ENCODE measurements at regions not wholly inside any gene's neighbourhood (a gene's known extent, or its start where the extent isn't known, plus 50 kb on each side); places are given as distances from the start of the nearest gene placed in this dataset.
A peak's percentile ranks its signal among the peaks of the same experiment; 100 is the strongest.
"Not testable (repeated sequence)": the region's sequence is repeated elsewhere in the genome, so short reads cannot be mapped to it uniquely, and the experiment has no call there.

DNA sequence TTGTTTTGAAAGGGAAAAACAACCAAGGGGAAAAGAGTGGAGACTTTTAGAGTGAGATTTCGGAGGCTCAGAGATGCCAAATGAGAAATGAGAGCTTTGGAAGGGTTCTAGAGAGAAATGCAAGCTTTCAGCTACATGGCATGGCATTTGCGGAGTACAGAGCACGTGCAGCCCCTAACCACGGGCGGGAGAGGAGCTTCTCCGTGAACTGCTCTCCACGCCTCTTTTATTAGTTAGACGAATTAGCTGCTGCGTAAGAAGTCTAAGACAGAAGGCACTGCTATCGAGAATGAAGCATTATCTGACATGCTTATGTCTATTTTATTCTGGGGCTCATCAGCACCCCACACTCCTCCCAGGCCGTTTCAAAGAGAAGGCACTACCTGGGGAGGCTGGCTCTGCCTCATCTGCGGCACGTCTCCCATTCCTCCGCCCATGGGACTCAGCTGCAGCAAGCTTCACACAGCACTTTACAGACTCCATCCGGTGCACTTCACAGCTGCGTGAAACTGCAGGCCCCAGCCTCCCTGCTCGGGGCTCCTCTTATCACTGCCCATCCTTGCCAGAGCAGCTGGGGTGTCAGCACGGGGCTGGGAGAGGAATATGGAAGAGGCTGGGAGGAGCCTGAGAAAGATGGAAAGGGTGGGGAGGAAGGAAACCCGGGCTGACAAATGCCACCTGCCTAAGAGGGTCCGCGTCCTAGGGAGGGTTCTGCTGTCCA lies 207.3 kb upstream of the APCDD1 start:
- no peak for DNase-seq (ENCODE audit: low read depth in 2 of 2)

DNA sequence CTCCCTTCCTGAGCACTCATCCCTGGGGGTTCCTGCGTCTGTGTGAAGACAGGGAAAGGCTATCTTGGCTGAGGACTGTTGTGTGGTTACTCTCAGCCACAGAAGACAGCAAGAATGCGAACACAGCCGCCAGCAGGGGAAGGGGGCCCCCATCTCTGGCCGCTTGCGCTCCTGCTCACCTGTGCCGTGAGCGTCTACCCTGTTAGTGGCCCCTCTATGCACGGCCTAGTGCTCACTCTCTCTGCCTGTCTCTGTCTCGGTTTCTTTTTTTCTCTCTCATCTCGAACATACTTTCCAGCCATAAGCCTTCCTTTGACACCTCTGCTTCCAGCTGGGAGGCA lies 206.7 kb upstream of the APCDD1 start:
- DNase-seq (ENCODE audit: low read depth in 2 of 2): no peak

DNA sequence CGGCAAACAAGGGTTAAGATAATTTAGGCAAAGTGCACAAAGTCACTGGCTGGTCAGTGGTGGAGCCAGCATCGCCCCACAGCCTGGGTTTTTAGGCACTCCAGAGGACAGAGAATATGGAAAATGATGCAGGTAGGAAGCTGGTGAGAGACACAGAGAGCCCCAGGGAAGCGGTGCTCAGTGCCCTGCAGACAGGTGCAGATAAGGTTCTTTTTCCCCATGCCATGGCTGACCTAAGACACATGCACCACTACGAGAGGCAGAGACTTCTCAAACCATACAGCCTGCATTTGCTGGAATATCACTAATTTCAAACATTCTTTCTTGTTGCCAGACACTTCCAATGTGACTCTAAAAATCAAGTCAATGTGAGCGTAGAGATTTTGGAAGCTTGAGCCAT lies 205.7 kb upstream of the APCDD1 start:
- no peak for DNase-seq (ENCODE audit: low read depth in 2 of 2)

- no peak for DNase-seq (ENCODE audit: low read depth in 2 of 2)
Measured at GRCh38 chr18:10249270-10249669, 205.2 kb upstream of the APCDD1 start.

DNA sequence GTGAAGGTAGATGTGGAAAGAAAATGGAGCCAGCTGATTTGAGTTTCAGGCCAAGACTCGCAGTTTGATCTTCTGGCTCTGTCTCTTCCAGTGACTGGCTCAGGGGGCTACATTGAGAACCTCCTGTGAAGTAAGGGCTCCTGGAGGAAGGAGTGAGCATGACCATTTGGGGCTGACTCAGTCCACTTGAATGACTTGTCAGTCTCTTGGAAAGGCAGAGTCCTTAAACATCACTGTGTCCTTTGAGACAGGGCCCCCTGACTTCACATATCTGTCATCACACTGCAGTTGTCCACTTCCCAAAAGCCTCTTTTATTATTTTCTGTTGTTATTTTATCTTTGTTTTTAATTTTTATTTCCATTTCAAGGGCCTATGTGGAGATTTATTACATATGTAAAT lies 204.6 kb upstream of the APCDD1 start:
- DNase-seq (ENCODE audit: low read depth in 2 of 2): no peak

DNA sequence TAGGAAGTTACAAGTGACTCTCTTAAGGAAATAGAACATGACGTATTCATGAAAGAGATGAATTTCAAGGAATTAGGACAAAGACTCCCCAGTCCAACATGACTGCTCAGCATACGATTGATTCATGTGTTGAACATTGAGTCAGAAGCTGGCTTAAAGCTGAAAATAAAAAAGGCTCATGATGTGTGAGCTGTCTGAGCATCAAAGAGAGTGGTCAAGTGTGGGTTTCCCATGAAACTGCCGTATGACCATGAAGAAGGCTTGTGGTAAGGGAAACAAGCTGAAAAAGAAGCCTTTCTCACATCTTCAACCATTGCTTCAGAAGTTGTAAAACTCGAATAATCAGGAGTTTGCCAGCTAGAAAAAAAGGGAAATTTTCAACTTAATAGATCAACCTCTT lies 201.9 kb upstream of the APCDD1 start:
- no peak for DNase-seq (ENCODE audit: low read depth in 2 of 2)

GRCh38 chr18:10252952-10253705 lies 201.3 kb upstream of the APCDD1 start:
- DNase-seq (ENCODE audit: low read depth in 2 of 2): no peak

GRCh38 chr18:10256276-10256675 lies 198.2 kb upstream of the APCDD1 start:
- not testable (repeated sequence) for DNase-seq (ENCODE audit: low read depth in 2 of 2)

- no peak for DNase-seq (ENCODE audit: low read depth in 2 of 2)
Measured at GRCh38 chr18:10258836-10259474, 195.5 kb upstream of the APCDD1 start.

DNA sequence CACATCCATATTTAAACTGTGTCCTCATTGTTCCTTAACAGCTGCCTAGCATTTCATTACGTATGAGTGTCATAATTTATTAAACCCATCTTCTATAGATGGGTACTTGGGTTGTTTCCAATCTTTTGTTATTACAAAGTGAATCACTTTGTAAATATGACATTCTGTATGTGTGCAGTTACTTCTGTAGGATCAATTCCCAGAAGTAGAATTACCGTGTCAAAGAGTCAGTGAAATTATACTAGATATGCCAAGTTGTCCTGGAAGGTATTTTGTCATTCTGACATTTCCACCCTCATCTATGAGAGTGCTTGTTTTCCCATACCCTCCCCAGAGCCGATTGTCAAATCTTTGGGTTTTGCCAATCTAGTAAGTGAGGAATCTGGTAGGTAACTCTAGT lies 194.5 kb upstream of the APCDD1 start:
- peak in 1 of 2 donors; percentile 29 for DNase-seq (ENCODE audit: low read depth in 2 of 2)

- DNase-seq (ENCODE audit: low read depth in 2 of 2): no peak
Measured at GRCh38 chr18:10261344-10262276, 192.8 kb upstream of the APCDD1 start.

DNA sequence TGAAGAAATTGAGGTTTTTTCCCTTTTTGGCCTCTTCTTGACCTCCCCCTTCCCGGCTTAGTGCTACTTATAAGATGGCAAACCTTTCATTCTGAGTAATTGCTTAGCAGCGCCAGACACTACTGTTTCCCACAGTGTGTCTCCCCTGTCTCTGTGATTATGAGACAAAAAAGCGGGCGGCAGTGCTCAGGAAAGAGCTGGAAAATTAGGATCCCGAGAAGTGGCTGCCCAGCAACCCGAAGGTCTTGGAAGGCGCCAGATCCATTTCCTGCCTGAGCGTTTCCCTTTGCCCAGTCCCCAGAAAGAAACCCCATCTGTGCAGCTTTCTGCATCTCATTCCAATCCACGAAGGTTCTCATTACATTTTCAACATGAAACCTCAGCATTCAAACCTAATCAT lies 191.9 kb upstream of the APCDD1 start:
- DNase-seq (ENCODE audit: low read depth in 2 of 2): no peak

- DNase-seq (ENCODE audit: low read depth in 2 of 2): no peak
Measured at GRCh38 chr18:10264260-10264659, 190.2 kb upstream of the APCDD1 start.

GRCh38 chr18:10265560-10266333 lies 188.7 kb upstream of the APCDD1 start:
- DNase-seq (ENCODE audit: low read depth in 2 of 2): no peak

DNA sequence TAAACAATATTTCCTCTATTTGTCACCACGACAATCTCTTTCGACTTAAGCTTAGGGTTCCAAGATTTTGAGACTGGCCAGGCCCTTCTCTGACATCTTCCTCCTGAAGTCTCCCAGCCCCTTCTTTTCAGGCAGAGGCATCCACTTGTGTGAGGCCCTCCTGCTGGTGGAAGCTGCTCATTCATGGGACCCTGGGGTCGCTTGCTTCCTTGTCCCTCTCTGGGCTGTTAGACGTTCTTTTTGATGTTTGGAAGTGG lies 188.2 kb upstream of the APCDD1 start:
- no peak for DNase-seq (ENCODE audit: low read depth in 2 of 2)

DNA sequence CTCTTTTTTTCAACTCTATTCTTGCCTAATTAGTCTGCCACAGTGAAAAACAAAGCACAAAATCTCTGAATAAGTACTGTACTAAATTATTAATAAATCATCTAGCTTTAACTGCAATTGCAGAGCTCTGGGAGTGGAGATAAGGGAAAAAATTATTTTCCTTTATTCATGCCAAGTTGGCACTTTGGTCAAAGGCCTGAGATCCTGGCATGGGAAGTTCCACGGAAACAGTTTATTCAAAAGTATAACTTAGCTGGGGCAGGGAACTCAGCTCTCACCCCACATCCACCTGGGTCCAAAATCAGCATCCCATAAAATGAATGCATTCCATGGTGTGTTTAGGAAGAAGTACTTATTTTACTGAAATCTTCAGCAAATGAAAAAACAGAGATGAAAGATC lies 185.2 kb upstream of the APCDD1 start:
- peak; percentile 73 to 77 for DNase-seq (ENCODE audit: low read depth in 2 of 2)

GRCh38 chr18:10270151-10270571 lies 184.3 kb upstream of the APCDD1 start:
- peak; percentile 86 to 97 for DNase-seq (ENCODE audit: low read depth in 2 of 2)

DNA sequence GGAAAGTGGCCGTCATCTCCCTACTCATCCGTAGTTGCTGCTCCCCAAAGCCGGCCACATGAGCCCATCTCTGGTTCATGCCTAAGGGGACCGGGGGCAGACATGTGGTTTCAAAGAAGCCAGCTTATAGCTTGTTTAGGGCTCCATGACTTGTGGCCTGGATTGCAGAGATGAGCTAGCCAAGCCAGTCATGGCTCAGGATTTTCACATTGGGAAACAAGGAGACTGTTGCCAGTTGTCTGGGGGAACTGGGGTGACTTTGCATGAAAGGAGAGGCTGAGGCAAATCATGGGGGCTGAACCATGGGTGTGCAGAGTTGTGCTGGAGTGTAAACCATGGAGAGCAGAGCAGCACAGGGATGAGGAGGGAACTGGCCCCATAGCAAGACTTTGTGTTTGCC lies 183.0 kb upstream of the APCDD1 start:
- no peak for DNase-seq (ENCODE audit: low read depth in 2 of 2)

DNA sequence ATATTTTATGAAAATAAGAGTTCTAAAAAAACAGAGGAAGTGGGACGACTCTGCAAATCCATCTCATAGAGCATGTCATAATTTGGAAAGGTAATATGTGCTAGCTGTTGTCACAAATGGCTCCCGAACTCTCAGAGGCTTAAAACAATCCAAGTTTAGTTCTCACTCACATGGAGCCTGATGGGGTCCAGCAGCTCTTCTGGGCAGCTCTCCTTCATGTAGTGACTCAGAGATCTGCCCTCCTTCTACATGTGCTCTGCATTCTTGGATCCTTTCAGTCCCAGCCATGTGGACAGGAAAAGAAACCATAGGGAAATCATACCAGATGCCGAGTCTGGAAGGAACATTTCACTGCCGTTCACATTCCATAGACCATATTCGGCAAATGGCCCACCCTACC lies 180.1 kb upstream of the APCDD1 start:
- DNase-seq (ENCODE audit: low read depth in 2 of 2): no peak

DNA sequence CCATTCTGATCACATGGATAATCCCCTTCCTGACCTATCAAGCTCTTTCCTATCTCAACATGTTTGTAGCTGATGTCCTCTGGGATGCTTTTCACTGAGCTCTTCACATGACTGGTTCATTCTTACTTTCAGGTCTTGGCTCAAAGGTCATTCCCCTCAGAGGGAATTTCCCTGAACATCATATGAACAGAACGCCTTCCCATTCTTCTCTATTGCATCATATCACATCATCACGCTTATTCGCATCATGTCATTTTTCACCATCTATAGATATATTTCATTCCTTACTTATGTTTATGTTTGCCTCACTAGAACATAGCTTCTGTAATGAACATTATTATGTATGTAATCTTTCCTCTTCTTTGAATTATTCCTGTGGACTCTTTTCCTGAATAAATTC lies 178.9 kb upstream of the APCDD1 start:
- no peak for DNase-seq (ENCODE audit: low read depth in 2 of 2)

DNA sequence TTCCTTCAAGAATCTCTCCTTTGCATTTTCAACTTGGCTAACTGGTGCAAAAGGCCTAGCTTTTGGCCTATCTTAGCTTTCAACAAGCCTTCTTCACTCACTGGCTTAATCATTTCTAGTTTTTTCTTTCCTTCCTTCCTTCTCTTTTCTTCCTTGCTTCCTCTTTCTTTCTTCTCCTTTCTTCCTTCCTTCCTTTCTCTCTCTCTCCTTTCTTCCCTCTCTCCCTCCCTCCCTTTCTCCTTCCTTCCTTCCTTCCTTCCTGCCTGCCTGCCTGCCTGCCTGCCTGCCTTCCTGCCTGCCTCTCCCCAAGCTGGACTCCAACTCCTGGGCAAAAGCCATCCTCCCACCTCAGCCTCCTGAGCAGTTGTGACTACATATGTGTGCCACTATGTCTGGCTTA lies 176.2 kb upstream of the APCDD1 start:
- DNase-seq (ENCODE audit: low read depth in 2 of 2): no peak

Data from dermis microvascular lymphatic vessel endothelial cell (primary cell).